SK-N-SH (cell line): ENCODE measurements at regions not wholly inside any gene's neighbourhood (a gene's known extent, or its start where the extent isn't known, plus 50 kb on each side); places are given as distances from the start of the nearest gene placed in this dataset.

Source experiments
- CTCF ChIA-PET: fragments of 300-600, 350-600 bp; formaldehyde crosslinking; extraction: SDS; loops from one replicate; lab custom pipeline; 2021; lab: Yijun Ruan, JAX
- POLR2A ChIA-PET: fragments of 350-600 bp; sonication (Branson Sonifier 250); formaldehyde crosslinking; extraction: SDS; loops from one replicate; lab custom pipeline; 2020; ENCODE audit warnings: antibody characterized with exemption, inconsistent platforms; lab: Yijun Ruan, JAX
- DNase-seq: peaks from one replicate; pipeline ENCODE4 v3.0.0; 2012
- H2AFZ ChIP-seq: fragments of 200-600 bp; sonication (generic); 2 replicates; pipeline ENCODE4 v1.8.1; 2016; ENCODE audit warnings: antibody characterized with exemption, mild to moderate bottlenecking, low read depth
- H3F3A ChIP-seq: fragments of 200-600 bp; sonication (generic); replicated peaks from 2 replicates; pipeline ENCODE3; 2016; ENCODE audit warnings: antibody characterized with exemption, mild to moderate bottlenecking; ENCODE audit not compliant: insufficient read depth
- H3K27ac ChIP-seq, 2 experiments: fragments of 200-500 bp in 1 of 2; fragments of 200-600 bp in 1 of 2; sonication (Bioruptor generic) in 1 of 2; sonication (generic), shearing (Covaris generic) in 1 of 2; 2 replicates each; pipeline versions ENCODE4 v1.5.1 to v1.6.1; 2014 to 2016; ENCODE audit warnings: low read depth in 2 of 2, inconsistent platforms in 1 of 2, low read length in 1 of 2, mild to moderate bottlenecking in 1 of 2, mixed read lengths in 1 of 2
- H3K27me3 ChIP-seq: fragments of 200-600 bp; sonication (generic), shearing (Covaris generic); 2 replicates; pipeline ENCODE4 v1.6.1; 2016; ENCODE audit warnings: mixed run types; ENCODE audit not compliant: insufficient read depth
- H3K36me3 ChIP-seq, 2 experiments: fragments of 200-500 bp in 1 of 2; fragments of 200-600 bp in 1 of 2; sonication (Bioruptor generic) in 1 of 2; sonication (generic) in 1 of 2; replicated peaks in 1 of 2; 2 replicates each; pipeline versions ENCODE3 to v1.5.1; 2014 to 2016; ENCODE audit warnings: low read length in 1 of 2, mild to moderate bottlenecking in 1 of 2; ENCODE audit not compliant: insufficient read depth in 2 of 2, control insufficient read depth in 1 of 2
- H3K4me1 ChIP-seq, 2 experiments: fragments of 200-500 bp in 1 of 2; fragments of 200-600 bp in 1 of 2; sonication (Bioruptor generic) in 1 of 2; sonication (generic), shearing (Covaris generic) in 1 of 2; 2 replicates each; pipeline versions ENCODE4 v1.5.1 to v1.6.1; 2014 to 2016; ENCODE audit warnings: low read depth in 1 of 2, low read length in 1 of 2, mixed run types in 1 of 2; ENCODE audit not compliant: insufficient read depth in 2 of 2, control insufficient read depth in 1 of 2
- H3K4me2 ChIP-seq: fragments of 200-600 bp; sonication (generic), shearing (Covaris generic); 2 replicates; pipeline ENCODE4 v1.6.1; 2017; ENCODE audit warnings: mixed run types
- H3K4me3 ChIP-seq, 2 experiments: fragments of 200-500 bp in 1 of 2; fragments of 200-600 bp in 1 of 2; sonication (Bioruptor generic) in 1 of 2; sonication (generic), shearing (Covaris generic) in 1 of 2; 2 replicates each; pipeline versions ENCODE4 v1.5.1 to v1.8.1; 2014 to 2016; ENCODE audit warnings: low read depth in 2 of 2, inconsistent platforms in 1 of 2, low read length in 1 of 2, mild to moderate bottlenecking in 1 of 2, mixed read lengths in 1 of 2, moderate library complexity in 1 of 2
- H3K79me2 ChIP-seq: fragments of 200-600 bp; sonication (generic); 2 replicates; pipeline ENCODE4 v1.8.1; 2017; ENCODE audit warnings: mild to moderate bottlenecking; ENCODE audit not compliant: insufficient read depth
- H3K9ac ChIP-seq: fragments of 200-600 bp; sonication (generic); 2 replicates; pipeline ENCODE4 v1.6.1; 2017; ENCODE audit warnings: mixed run types
- H3K9me2 ChIP-seq: fragments of 200-600 bp; sonication (generic); 2 replicates; pipeline ENCODE4 v1.6.1; 2017; ENCODE audit warnings: mixed run types
- H3K9me3 ChIP-seq: fragments of 200-600 bp; sonication (generic); 2 replicates; pipeline ENCODE4 v1.6.1; 2017; ENCODE audit warnings: mixed run types, mild to moderate bottlenecking, moderate library complexity
- H4K20me1 ChIP-seq: fragments of 200-600 bp; sonication (generic); 2 replicates; pipeline ENCODE4 v1.6.1; 2017; ENCODE audit warnings: mild to moderate bottlenecking, mixed run types; ENCODE audit not compliant: insufficient read depth
- CHD2 ChIP-seq: fragments of 150-350 bp; IDR thresholded peaks from 2 replicates; pipeline ENCODE4 v1.6.1; 2018; ENCODE audit warnings: low read length; ENCODE audit not compliant: partially characterized antibody
- ELF1 ChIP-seq: IDR thresholded peaks from 2 replicates; pipeline ENCODE4 v1.4.0; 2012
- EZH2phosphoT487 ChIP-seq: fragments of 200-600 bp; sonication (generic); IDR thresholded peaks from 2 replicates; pipeline ENCODE4 v1.6.1; 2017; ENCODE audit warnings: low read depth, mixed run types, mild to moderate bottlenecking, antibody characterized with exemption, moderate library complexity, borderline replicate concordance
- GABPA ChIP-seq: IDR thresholded peaks from 2 replicates; pipeline ENCODE4 v1.4.0; 2012; ENCODE audit warnings: low read depth, mild to moderate bottlenecking
- JUND ChIP-seq: IDR thresholded peaks from 2 replicates; pipeline ENCODE4 v1.4.0; 2012
- MEF2A ChIP-seq: IDR thresholded peaks from 2 replicates; pipeline ENCODE4 v1.4.0; 2012; ENCODE audit warnings: low read depth, borderline replicate concordance
- MXI1 ChIP-seq: IDR thresholded peaks from 2 replicates; pipeline ENCODE4 v1.6.1; 2012; ENCODE audit warnings: mild to moderate bottlenecking, low read depth, low read length, improper control_type of control experiment
- NRF1 ChIP-seq: IDR thresholded peaks from 2 replicates; pipeline ENCODE4 v1.6.1; 2012; ENCODE audit warnings: low read depth, mild to moderate bottlenecking, low read length
- POLR2AphosphoS5 ChIP-seq: IDR thresholded peaks from 2 replicates; pipeline ENCODE4 v1.6.1; 2012; ENCODE audit warnings: low read depth, low read length
- RAD21 ChIP-seq: IDR thresholded peaks from 2 replicates; pipeline ENCODE4 v1.6.1; 2012; ENCODE audit warnings: mild to moderate bottlenecking, low read length
- SIN3A ChIP-seq: IDR thresholded peaks from 2 replicates; pipeline ENCODE4 v1.6.1; 2012; ENCODE audit warnings: low read depth, mild to moderate bottlenecking, low read length, moderate library complexity, borderline replicate concordance
- SMC3 ChIP-seq: IDR thresholded peaks from 2 replicates; pipeline ENCODE4 v1.6.1; 2012; ENCODE audit warnings: low read depth, low read length, improper control_type of control experiment
- TAF1 ChIP-seq: IDR thresholded peaks from 2 replicates; pipeline ENCODE4 v1.6.1; 2012; ENCODE audit warnings: low read depth, mild to moderate bottlenecking, low read length, moderate library complexity, borderline replicate concordance
- YY1 ChIP-seq: IDR thresholded peaks from 2 replicates; pipeline ENCODE4 v1.4.0; 2012; ENCODE audit warnings: low read depth, mild to moderate bottlenecking
- WGBS: methylation state at CpG from one replicate; pipeline ENCODE4 v1.1.6; 2017; ENCODE audit warnings: low lambda C conversion rate; 5-methylcytosine and 5-hydroxymethylcytosine counted together
- TF ChIP-seq, protein P1 (sequence below): fragments of 150-350 bp; IDR thresholded peaks from 2 replicates; pipeline ENCODE4 v1.6.1; 2017; ENCODE audit warnings: antibody characterized with exemption, low read length, low read depth, borderline replicate concordance
- TF ChIP-seq, protein P2 (sequence below): IDR thresholded peaks from 2 replicates; pipeline ENCODE4 v1.4.0; 2012; ENCODE audit warnings: low read depth
- TF ChIP-seq, protein P3 (sequence below): fragments of 200-600 bp; sonication (generic); IDR thresholded peaks from 2 replicates; pipeline ENCODE4 v1.6.1; 2017; ENCODE audit warnings: antibody characterized with exemption, mild to moderate bottlenecking, moderate library complexity
- TF ChIP-seq, protein P4 (sequence below): IDR thresholded peaks from 2 replicates; pipeline ENCODE4 v1.4.0; 2012; ENCODE audit warnings: low read depth, borderline replicate concordance
- TF ChIP-seq, protein P5 (sequence below): IDR thresholded peaks from 2 replicates; pipeline ENCODE4; 2012

DNA sequence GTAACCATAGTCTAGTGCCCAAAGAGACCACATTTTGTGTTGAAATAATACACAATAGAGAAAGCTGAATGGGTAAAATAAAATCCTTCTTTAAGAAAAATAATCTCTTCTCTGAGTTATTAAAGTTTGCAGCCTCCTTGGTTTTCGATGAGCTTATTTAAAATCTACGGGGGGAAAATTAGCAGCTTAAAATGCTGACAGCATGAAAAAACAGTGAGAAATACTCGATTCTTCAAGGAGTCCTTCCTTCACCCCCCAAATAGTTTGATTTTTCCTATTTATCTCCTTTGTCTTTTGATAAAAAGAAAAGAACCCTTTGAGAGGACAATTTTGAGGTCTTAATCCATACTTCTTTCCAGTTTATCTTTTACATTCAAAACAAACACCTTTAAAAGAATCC lies 394.0 kb upstream of the B3GALT2 start:
- no peaks in the 10 kb centered on the region for H3K79me2 ChIP-seq
- H3K36me3 ChIP-seq = no peaks in the 10 kb centered on the region
- H3K27me3 ChIP-seq = no peaks in the 10 kb centered on the region; the same call in 1 of the 2 replicates
- 0 out of 2 replicates have a peak, but pooled peaks cover 5% of the 10 kb centered on the region for H3K9me3 ChIP-seq
- H3K4me1 ChIP-seq = no peaks in the 10 kb centered on the region
- no peak overlapping the region for H3K9ac ChIP-seq
- TF ChIP-seq TAF1 (no peak), MEF2A (no peak), SIN3A (no peak), YY1 (no peak), POLR2AphosphoS5 (no peak), MXI1 (no peak), CHD2 (no peak), NRF1 (no peak)
- TF ChIP-seq, protein P1, sequence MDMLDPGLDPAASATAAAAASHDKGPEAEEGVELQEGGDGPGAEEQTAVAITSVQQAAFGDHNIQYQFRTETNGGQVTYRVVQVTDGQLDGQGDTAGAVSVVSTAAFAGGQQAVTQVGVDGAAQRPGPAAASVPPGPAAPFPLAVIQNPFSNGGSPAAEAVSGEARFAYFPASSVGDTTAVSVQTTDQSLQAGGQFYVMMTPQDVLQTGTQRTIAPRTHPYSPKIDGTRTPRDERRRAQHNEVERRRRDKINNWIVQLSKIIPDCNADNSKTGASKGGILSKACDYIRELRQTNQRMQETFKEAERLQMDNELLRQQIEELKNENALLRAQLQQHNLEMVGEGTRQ = no peak
- TF ChIP-seq, protein P2, sequence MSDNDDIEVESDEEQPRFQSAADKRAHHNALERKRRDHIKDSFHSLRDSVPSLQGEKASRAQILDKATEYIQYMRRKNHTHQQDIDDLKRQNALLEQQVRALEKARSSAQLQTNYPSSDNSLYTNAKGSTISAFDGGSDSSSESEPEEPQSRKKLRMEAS = no peak
- TF ChIP-seq, protein P3, sequence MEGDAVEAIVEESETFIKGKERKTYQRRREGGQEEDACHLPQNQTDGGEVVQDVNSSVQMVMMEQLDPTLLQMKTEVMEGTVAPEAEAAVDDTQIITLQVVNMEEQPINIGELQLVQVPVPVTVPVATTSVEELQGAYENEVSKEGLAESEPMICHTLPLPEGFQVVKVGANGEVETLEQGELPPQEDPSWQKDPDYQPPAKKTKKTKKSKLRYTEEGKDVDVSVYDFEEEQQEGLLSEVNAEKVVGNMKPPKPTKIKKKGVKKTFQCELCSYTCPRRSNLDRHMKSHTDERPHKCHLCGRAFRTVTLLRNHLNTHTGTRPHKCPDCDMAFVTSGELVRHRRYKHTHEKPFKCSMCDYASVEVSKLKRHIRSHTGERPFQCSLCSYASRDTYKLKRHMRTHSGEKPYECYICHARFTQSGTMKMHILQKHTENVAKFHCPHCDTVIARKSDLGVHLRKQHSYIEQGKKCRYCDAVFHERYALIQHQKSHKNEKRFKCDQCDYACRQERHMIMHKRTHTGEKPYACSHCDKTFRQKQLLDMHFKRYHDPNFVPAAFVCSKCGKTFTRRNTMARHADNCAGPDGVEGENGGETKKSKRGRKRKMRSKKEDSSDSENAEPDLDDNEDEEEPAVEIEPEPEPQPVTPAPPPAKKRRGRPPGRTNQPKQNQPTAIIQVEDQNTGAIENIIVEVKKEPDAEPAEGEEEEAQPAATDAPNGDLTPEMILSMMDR = no peak
- TF ChIP-seq, protein P4, sequence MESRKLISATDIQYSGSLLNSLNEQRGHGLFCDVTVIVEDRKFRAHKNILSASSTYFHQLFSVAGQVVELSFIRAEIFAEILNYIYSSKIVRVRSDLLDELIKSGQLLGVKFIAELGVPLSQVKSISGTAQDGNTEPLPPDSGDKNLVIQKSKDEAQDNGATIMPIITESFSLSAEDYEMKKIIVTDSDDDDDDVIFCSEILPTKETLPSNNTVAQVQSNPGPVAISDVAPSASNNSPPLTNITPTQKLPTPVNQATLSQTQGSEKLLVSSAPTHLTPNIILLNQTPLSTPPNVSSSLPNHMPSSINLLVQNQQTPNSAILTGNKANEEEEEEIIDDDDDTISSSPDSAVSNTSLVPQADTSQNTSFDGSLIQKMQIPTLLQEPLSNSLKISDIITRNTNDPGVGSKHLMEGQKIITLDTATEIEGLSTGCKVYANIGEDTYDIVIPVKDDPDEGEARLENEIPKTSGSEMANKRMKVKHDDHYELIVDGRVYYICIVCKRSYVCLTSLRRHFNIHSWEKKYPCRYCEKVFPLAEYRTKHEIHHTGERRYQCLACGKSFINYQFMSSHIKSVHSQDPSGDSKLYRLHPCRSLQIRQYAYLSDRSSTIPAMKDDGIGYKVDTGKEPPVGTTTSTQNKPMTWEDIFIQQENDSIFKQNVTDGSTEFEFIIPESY = no peak
- H3K4me2 ChIP-seq = no peak overlapping the region
- POLR2A ChIA-PET = no interaction called here
- H3K4me3 ChIP-seq = no peak overlapping the region
- no peak overlapping the region for H2AFZ ChIP-seq
- CTCF ChIA-PET = no interaction called here
- H4K20me1 ChIP-seq = no peaks in the 10 kb centered on the region
- H3K27ac ChIP-seq = no peak overlapping the region
- no peak for DNase-seq
- H3F3A ChIP-seq = no peaks in the 10 kb centered on the region
- H3K9me2 ChIP-seq = no peaks in the 10 kb centered on the region
- 48% methylated on average over 3 of the region's 3 CpGs for WGBS

DNA sequence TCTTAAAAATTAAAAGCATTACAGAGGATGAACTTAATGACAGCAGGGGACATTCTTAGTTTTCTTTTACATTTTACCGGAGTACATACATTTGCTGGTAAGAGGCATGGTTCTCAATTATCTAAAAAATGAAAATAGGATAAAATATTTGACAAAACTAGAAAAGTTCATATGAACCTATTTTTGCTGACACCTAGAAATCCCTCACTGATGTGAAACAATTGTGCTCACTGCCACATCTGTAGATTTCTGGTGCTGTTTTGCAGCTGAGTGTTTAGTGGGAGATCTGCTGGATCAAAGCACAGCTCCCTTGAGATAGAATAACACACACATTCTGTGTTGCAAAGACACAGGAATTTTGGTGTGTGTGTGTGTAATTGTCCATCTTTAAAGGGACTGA lies 392.9 kb upstream of the B3GALT2 start:
- Histone ChIP-seq H3K27ac (no peak overlapping the region), H3K9ac (no peak overlapping the region), H3K79me2 (no peaks in the 10 kb centered on the region), H3K9me3 (0 out of 2 replicates have a peak, but pooled peaks cover 5% of the 10 kb centered on the region), H4K20me1 (no peaks in the 10 kb centered on the region), H2AFZ (no peak overlapping the region), H3K27me3 (no peaks in the 10 kb centered on the region; the same call in 1 of the 2 replicates), H3F3A (no peaks in the 10 kb centered on the region), H3K4me3 (no peak overlapping the region), H3K4me2 (no peak overlapping the region), H3K9me2 (no peaks in the 10 kb centered on the region), H3K36me3 (no peaks in the 10 kb centered on the region), H3K4me1 (no peaks in the 10 kb centered on the region)
- DNase-seq = no peak
- WGBS = 63% methylated on average over 1 of the region's 1 CpG
- POLR2A ChIA-PET = no interaction called here
- CTCF ChIA-PET = no interaction called here
- TF ChIP-seq ELF1 (no peak), MXI1 (no peak), RAD21 (no peak), TAF1 (no peak), JUND (no peak), GABPA (no peak), MEF2A (no peak), NRF1 (no peak), SMC3 (no peak), EZH2phosphoT487 (no peak), YY1 (no peak)
- TF ChIP-seq, protein P3 = no peak
- TF ChIP-seq, protein P5, sequence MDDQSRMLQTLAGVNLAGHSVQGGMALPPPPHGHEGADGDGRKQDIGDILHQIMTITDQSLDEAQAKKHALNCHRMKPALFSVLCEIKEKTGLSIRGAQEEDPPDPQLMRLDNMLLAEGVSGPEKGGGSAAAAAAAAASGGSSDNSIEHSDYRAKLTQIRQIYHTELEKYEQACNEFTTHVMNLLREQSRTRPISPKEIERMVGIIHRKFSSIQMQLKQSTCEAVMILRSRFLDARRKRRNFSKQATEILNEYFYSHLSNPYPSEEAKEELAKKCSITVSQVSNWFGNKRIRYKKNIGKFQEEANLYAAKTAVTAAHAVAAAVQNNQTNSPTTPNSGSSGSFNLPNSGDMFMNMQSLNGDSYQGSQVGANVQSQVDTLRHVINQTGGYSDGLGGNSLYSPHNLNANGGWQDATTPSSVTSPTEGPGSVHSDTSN = no peak
- TF ChIP-seq, protein P1 = no peak
